GM10266 (cell line): ENCODE measurements at regions not wholly inside any gene's neighbourhood (a gene's known extent, or its start where the extent isn't known, plus 50 kb on each side); places are given as distances from the start of the nearest gene placed in this dataset.
"Not testable (repeated sequence)": the region's sequence is repeated elsewhere in the genome, so short reads cannot be mapped to it uniquely, and the experiment has no call there.

Experiments used
- DNase-seq: peaks from one replicate; pipeline ENCODE4 v3.0.0; 2012; ENCODE audit errors: extremely low spot score
- CTCF ChIP-seq: IDR thresholded peaks from 2 replicates; pipeline ENCODE4 v1.5.1; 2012; ENCODE audit warnings: mild to moderate bottlenecking, low read depth; ENCODE audit not compliant: control insufficient read depth, insufficient read depth; ENCODE audit errors: missing control alignments

- no peak for TF ChIP-seq CTCF
- DNase-seq = no peak
Observed at GRCh38 chr3:94481226-94481898, 418.5 kb downstream of the NSUN3 start.

GRCh38 chr3:94482686-94483085, 419.8 kb downstream of the NSUN3 start:
- no peak for DNase-seq
- no peak for TF ChIP-seq CTCF

- DNase-seq = no peak
- no peak for TF ChIP-seq CTCF
Observed at GRCh38 chr3:94483403-94483802, 420.5 kb downstream of the NSUN3 start.

GRCh38 chr3:94494992-94495391, 432.1 kb downstream of the NSUN3 start:
- no peak for DNase-seq
- TF ChIP-seq CTCF = no peak

GRCh38 chr3:94500146-94500545, 437.3 kb downstream of the NSUN3 start:
- DNase-seq = no peak
- no peak for TF ChIP-seq CTCF

- not testable (repeated sequence) for DNase-seq
Observed at GRCh38 chr3:94507354-94507753, 444.5 kb downstream of the NSUN3 start.

GRCh38 chr3:94512876-94513275, 450.0 kb downstream of the NSUN3 start:
- no peak for DNase-seq
- no peak for TF ChIP-seq CTCF

GRCh38 chr3:94513600-94513999, 450.7 kb downstream of the NSUN3 start:
- no peak for TF ChIP-seq CTCF
- no peak for DNase-seq
